Gastrocnemius medialis (tissue), 4 donors: ENCODE measurements at regions not wholly inside any gene's neighbourhood (a gene's known extent, or its start where the extent isn't known, plus 50 kb on each side); places are given as distances from the start of the nearest gene placed in this dataset.

ENCODE experiments used
- CTCF ChIP-seq, 5 experiments: fragments of 450-650 bp in 3 of 5; fragments of 200-600 bp in 2 of 5; sonication (generic) in 2 of 5; IDR thresholded peaks in 4 of 5; conservative IDR thresholded peaks in 1 of 5; 1 replicate in 4 of 5; 2 replicates in 1 of 5; pipeline ENCODE4 v1.5.1; 2016 to 2019; ENCODE audit warnings: antibody characterized with exemption in 5 of 5, mild to moderate bottlenecking in 3 of 5, moderate library complexity in 3 of 5
- POLR2A ChIP-seq, 2 donors: fragments of 450-650 bp; IDR thresholded peaks; one replicate each; pipeline ENCODE4 v1.6.1; 2017; ENCODE audit warnings: antibody characterized with exemption in 2 of 2, mild to moderate bottlenecking in 2 of 2, moderate library complexity in 2 of 2

DNA sequence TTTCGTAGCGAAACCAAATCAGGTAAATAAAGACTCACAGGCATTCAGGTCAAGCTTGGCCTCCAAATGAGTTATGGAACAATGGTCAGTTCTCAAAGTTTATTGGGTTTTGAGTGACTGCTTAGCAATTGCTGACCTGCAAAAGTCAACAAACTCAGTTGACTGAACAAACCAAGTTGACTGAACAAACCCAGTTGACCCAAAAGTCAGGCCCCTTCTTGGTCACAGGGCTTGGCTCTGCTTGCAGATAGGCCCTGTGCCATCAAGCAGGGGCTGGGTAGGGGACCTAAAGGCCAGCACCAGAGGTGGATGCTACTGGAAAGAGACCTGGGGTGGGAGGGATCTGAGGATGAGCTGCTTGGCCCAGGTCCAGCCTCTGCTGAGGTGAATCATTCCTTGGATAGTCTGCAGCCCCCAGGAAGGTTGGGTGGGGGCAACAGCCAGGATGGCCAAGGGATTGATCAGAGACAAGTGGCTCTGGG lies 64.6 kb downstream of the GADD45G start:
- TF ChIP-seq CTCF (IDR thresholded peaks at IDR 0.05 in 4 of 5, conservative IDR thresholded peaks at IDR 0.05 in 1 of 5) (no peak), POLR2A (IDR thresholded peaks at IDR 0.05) (no peak)
